Cardiac muscle cell (in vitro differentiated cells and primary cell): ENCODE measurements at regions not wholly inside any gene's neighbourhood (a gene's known extent, or its start where the extent isn't known, plus 50 kb on each side); places are given as distances from the start of the nearest gene placed in this dataset.
"Not testable (repeated sequence)": the region's sequence is repeated elsewhere in the genome, so short reads cannot be mapped to it uniquely, and the experiment has no call there.

Experiments
- DNase-seq, 2 donors: peaks; one replicate each; pipeline versions ENCODE4 v3.0.0 to v3.0.0-alpha.2; 2010 to 2017; ENCODE audit warnings: low read depth in 1 of 2, low spot score in 1 of 2
- H3K27ac ChIP-seq: fragments of 200-600 bp; sonication (generic); 2 replicates; pipeline ENCODE4 v1.5.1; 2016
- H3K27me3 ChIP-seq: fragments of 200-600 bp; sonication (generic); 2 replicates; pipeline ENCODE4 v1.6.0; 2016; ENCODE audit warnings: control low read depth
- H3K36me3 ChIP-seq: fragments of 200-600 bp; sonication (generic); 2 replicates; pipeline ENCODE4 v1.5.1; 2016; ENCODE audit warnings: control low read depth
- H3K4me1 ChIP-seq: fragments of 200-600 bp; sonication (generic); 2 replicates; pipeline ENCODE4 v1.8.1; 2017; ENCODE audit warnings: low read depth, mild to moderate bottlenecking, mixed run types
- H3K4me3 ChIP-seq: fragments of 200-600 bp; sonication (generic); 2 replicates; pipeline ENCODE4 v1.5.1; 2016; ENCODE audit warnings: mild to moderate bottlenecking
- H3K9me3 ChIP-seq: fragments of 200-600 bp; sonication (generic); 2 replicates; pipeline ENCODE4 v1.5.1; 2017; ENCODE audit warnings: low read depth, mild to moderate bottlenecking, control low read depth
- TF ChIP-seq, protein P1 (sequence below): IDR thresholded peaks from 2 replicates; pipeline ENCODE4 v1.5.1; 2012; ENCODE audit warnings: low read depth, mild to moderate bottlenecking, low read length

- not testable (repeated sequence) for H3K27me3 ChIP-seq, DNase-seq, H3K4me3 ChIP-seq, H3K9me3 ChIP-seq, H3K36me3 ChIP-seq, H3K27ac ChIP-seq, H3K4me1 ChIP-seq
Measured at GRCh38 chr9:22508354-22508753, 61.7 kb downstream of the DMRTA1 start.

DNA sequence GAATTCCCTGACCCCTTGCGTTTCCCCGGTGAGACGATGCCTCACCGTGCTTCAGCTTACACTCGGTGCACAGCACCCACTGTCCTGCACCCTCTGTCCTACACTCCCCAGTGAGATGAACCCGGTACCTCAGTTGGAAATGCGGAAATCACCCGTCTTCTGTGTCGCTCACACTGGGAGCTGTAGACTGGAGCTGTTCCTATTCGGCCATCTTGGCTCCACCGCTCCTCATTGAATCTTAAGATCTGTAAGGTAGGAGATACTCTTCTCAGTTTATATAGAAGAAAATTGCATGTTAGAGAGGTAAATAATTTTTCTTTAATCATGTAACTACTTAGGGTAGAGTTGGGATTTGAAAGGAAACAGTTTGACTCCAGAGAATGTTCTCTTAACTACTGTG lies 62.2 kb downstream of the DMRTA1 start:
- Histone ChIP-seq H3K36me3 (no peaks in the 10 kb centered on the region), H3K27ac (no peak overlapping the region), H3K4me1 (no peaks in the 10 kb centered on the region), H3K4me3 (no peak overlapping the region), H3K9me3 (no peaks in the 10 kb centered on the region), H3K27me3 (no peaks in the 10 kb centered on the region)
- DNase-seq: no peak
- TF ChIP-seq, protein P1, sequence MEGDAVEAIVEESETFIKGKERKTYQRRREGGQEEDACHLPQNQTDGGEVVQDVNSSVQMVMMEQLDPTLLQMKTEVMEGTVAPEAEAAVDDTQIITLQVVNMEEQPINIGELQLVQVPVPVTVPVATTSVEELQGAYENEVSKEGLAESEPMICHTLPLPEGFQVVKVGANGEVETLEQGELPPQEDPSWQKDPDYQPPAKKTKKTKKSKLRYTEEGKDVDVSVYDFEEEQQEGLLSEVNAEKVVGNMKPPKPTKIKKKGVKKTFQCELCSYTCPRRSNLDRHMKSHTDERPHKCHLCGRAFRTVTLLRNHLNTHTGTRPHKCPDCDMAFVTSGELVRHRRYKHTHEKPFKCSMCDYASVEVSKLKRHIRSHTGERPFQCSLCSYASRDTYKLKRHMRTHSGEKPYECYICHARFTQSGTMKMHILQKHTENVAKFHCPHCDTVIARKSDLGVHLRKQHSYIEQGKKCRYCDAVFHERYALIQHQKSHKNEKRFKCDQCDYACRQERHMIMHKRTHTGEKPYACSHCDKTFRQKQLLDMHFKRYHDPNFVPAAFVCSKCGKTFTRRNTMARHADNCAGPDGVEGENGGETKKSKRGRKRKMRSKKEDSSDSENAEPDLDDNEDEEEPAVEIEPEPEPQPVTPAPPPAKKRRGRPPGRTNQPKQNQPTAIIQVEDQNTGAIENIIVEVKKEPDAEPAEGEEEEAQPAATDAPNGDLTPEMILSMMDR: no peak

- TF ChIP-seq, protein P1: no peak
- H3K36me3 ChIP-seq: no peaks in the 10 kb centered on the region
Measured at GRCh38 chr9:22512495-22512894, 65.9 kb downstream of the DMRTA1 start.

GRCh38 chr9:22514871-22515270 lies 68.2 kb downstream of the DMRTA1 start:
- Histone ChIP-seq H3K27ac (no peak overlapping the region), H3K9me3 (no peaks in the 10 kb centered on the region), H3K4me1 (no peaks in the 10 kb centered on the region), H3K36me3 (no peaks in the 10 kb centered on the region), H3K27me3 (no peaks in the 10 kb centered on the region), H3K4me3 (no peak overlapping the region)
- TF ChIP-seq, protein P1: no peak
- no peak for DNase-seq

More at GRCh38 chr9:22512495-22512894, 65.9 kb downstream of the DMRTA1 start:
- Histone ChIP-seq H3K27me3 (no peaks in the 10 kb centered on the region), H3K9me3 (no peaks in the 10 kb centered on the region), H3K4me1 (no peaks in the 10 kb centered on the region), H3K4me3 (no peak overlapping the region), H3K27ac (no peak overlapping the region)
- no peak for DNase-seq

- Histone ChIP-seq H3K9me3 (no peaks in the 10 kb centered on the region), H3K27ac (no peak overlapping the region), H3K36me3 (no peaks in the 10 kb centered on the region), H3K4me3 (no peak overlapping the region), H3K4me1 (no peaks in the 10 kb centered on the region), H3K27me3 (no peaks in the 10 kb centered on the region)
- TF ChIP-seq, protein P1: no peak
- no peak for DNase-seq
Measured at GRCh38 chr9:22522206-22522740, 75.6 kb downstream of the DMRTA1 start.

DNA sequence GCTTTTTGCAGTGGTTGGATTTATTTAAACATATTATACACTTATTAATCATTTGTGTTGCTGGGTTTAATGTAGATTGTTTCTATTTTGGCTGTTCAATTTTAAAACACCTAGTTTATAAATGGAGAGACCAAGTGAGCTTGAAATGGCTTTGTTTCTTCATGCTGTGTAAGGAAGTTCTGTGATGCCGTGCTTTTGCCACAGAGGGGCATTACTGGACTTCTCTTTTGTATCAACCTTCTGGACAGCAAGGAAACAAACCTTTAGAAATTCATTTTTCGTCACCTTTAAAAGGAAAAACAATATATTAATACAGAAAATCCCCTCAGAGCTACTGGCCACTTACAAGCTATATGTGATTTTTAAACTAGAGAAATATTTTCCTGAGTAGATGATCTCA lies 81.9 kb downstream of the DMRTA1 start:
- Histone ChIP-seq H3K4me3 (no peak overlapping the region), H3K36me3 (no peaks in the 10 kb centered on the region), H3K27ac (no peak overlapping the region), H3K4me1 (no peaks in the 10 kb centered on the region), H3K27me3 (no peaks in the 10 kb centered on the region), H3K9me3 (no peaks in the 10 kb centered on the region)
- DNase-seq: peak in 1 of 2 donors; percentile 9
- TF ChIP-seq, protein P1: no peak
